Neutrophil (primary cell): ENCODE measurements at regions not wholly inside any gene's neighbourhood (a gene's known extent, or its start where the extent isn't known, plus 50 kb on each side); places are given as distances from the start of the nearest gene placed in this dataset.

Source experiments
- H3K27ac ChIP-seq: fragments of 200-600 bp; sonication (generic); 2 replicates; pipeline ENCODE4 v1.5.1; 2016; ENCODE audit warnings: mild to moderate bottlenecking, moderate library complexity
- H3K27me3 ChIP-seq: fragments of 200-600 bp; sonication (generic); 2 replicates; pipeline ENCODE4 v1.6.0; 2016; ENCODE audit warnings: mild to moderate bottlenecking
- H3K36me3 ChIP-seq: fragments of 200-600 bp; sonication (generic); 2 replicates; pipeline ENCODE4 v1.5.1; 2017
- H3K4me1 ChIP-seq, 2 experiments: fragments of 200-600 bp in 1 of 2; sonication (generic) in 1 of 2; 1 replicate in 1 of 2; 2 replicates in 1 of 2; pipeline versions ENCODE4 v1.5.1 to v1.6.1; 2013 to 2016; ENCODE audit warnings: low read depth in 1 of 2, low read length in 1 of 2, mild to moderate bottlenecking in 1 of 2, moderate library complexity in 1 of 2; ENCODE audit not compliant: control insufficient read depth in 1 of 2, insufficient read depth in 1 of 2
- H3K4me3 ChIP-seq, 2 experiments: fragments of 200-600 bp in 1 of 2; sonication (generic) in 1 of 2; 1 replicate in 1 of 2; 2 replicates in 1 of 2; pipeline ENCODE4 v1.5.1; 2013 to 2016; ENCODE audit warnings: low read depth in 1 of 2, low read length in 1 of 2, mild to moderate bottlenecking in 1 of 2, moderate library complexity in 1 of 2
- H3K9me3 ChIP-seq: fragments of 200-600 bp; sonication (generic); 2 replicates; pipeline ENCODE4 v1.5.1; 2016
- CTCF ChIP-seq: fragments of 200-600 bp; sonication (generic); IDR thresholded peaks from 2 replicates; pipeline ENCODE4 v1.5.1; 2016; ENCODE audit warnings: antibody characterized with exemption

- no peak overlapping the region for H3K4me3 ChIP-seq
- H3K4me1 ChIP-seq: no peaks in the 10 kb centered on the region
- no peaks in the 10 kb centered on the region for H3K27me3 ChIP-seq
- H3K27ac ChIP-seq: no peak overlapping the region
- no peaks in the 10 kb centered on the region for H3K36me3 ChIP-seq
- no peaks in the 10 kb centered on the region for H3K9me3 ChIP-seq
- TF ChIP-seq CTCF: no peak
Measured at GRCh38 chr4:110886270-110886669, 263.4 kb upstream of the PITX2 start.

DNA sequence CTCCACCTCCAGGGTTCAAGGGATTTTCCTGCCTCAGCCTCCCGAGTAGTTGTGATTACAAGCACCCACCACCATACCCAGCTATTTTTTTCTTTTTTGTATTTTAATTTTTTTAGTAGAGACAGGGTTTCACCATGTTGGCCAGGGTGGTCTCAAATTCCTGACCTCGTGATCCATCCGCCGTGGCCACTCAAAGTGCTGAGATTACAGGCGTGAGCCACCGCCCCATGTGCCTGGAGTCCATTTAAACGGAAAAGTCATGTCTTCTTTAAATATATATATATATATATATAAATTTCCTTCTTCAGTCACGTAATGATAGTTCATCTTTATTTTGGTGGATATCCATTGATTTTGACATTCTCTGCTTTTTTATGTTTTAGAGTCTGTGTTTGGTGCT, 264.0 kb upstream of the PITX2 start:
- Histone ChIP-seq H3K36me3 (no peaks in the 10 kb centered on the region), H3K4me1 (no peaks in the 10 kb centered on the region), H3K27me3 (no peaks in the 10 kb centered on the region), H3K4me3 (no peak overlapping the region), H3K9me3 (no peaks in the 10 kb centered on the region), H3K27ac (no peak overlapping the region)
- TF ChIP-seq CTCF: no peak

GRCh38 chr4:110897784-110898183, 274.9 kb upstream of the PITX2 start:
- Histone ChIP-seq H3K4me1 (no peaks in the 10 kb centered on the region), H3K4me3 (no peak overlapping the region), H3K27me3 (no peaks in the 10 kb centered on the region), H3K27ac (no peak overlapping the region), H3K9me3 (no peaks in the 10 kb centered on the region), H3K36me3 (no peaks in the 10 kb centered on the region)
- TF ChIP-seq CTCF: no peak

- Histone ChIP-seq H3K9me3 (no peaks in the 10 kb centered on the region), H3K36me3 (no peaks in the 10 kb centered on the region), H3K27ac (no peak overlapping the region), H3K4me1 (no peaks in the 10 kb centered on the region), H3K4me3 (no peak overlapping the region), H3K27me3 (no peaks in the 10 kb centered on the region)
- no peak for TF ChIP-seq CTCF
Measured at GRCh38 chr4:110898290-110898689, 275.4 kb upstream of the PITX2 start.

GRCh38 chr4:110900213-110900769, 277.4 kb upstream of the PITX2 start:
- H3K4me3 ChIP-seq: no peak overlapping the region
- H3K27ac ChIP-seq: no peak overlapping the region
- no peaks in the 10 kb centered on the region for H3K27me3 ChIP-seq
- no peaks in the 10 kb centered on the region for H3K36me3 ChIP-seq
- no peak for TF ChIP-seq CTCF
- no peaks in the 10 kb centered on the region for H3K9me3 ChIP-seq
- H3K4me1 ChIP-seq: no peaks in the 10 kb centered on the region

DNA sequence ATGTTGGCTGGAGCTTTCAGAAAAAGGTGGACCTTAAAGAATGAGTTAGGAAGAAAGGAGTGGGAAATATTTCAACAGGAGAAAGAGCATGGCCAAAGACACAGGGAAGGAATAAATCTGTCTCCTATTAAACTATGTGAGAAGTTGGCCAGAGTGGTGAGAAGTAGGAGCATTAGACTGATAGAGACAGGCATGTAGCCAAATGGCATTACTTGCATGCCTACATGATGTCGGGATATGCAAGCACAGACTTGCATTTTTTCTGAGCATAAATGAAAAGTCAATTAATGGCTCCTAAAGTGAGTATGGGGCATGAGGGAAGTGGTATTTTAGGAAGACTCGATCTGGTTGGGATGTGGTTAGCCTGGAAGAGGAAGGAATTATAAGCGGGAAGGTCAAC, 279.6 kb upstream of the PITX2 start:
- Histone ChIP-seq H3K4me3 (no peak overlapping the region), H3K36me3 (no peaks in the 10 kb centered on the region), H3K27me3 (no peaks in the 10 kb centered on the region), H3K4me1 (no peaks in the 10 kb centered on the region), H3K9me3 (no peaks in the 10 kb centered on the region), H3K27ac (no peak overlapping the region)
- no peak for TF ChIP-seq CTCF
